GM18502 (cell line): ENCODE measurements at regions not wholly inside any gene's neighbourhood (a gene's known extent, or its start where the extent isn't known, plus 50 kb on each side); places are given as distances from the start of the nearest gene placed in this dataset.

Experiments used
- ATAC-seq: cut with Tn5 transposase; IDR thresholded peaks from one replicate; pipeline ENCODE4 v1.9.1; 2021; ENCODE audit warnings: mild to moderate bottlenecking; ENCODE audit not compliant: unreplicated experiment, poor library complexity

- no peak for ATAC-seq
Measured at GRCh38 chr9:75707191-75707590, 183.3 kb upstream of the PCSK5 start.

- no peak for ATAC-seq
Measured at GRCh38 chr9:75709698-75710097, 180.8 kb upstream of the PCSK5 start.

GRCh38 chr9:75712700-75713099 lies 177.8 kb upstream of the PCSK5 start:
- ATAC-seq: no peak

GRCh38 chr9:75713335-75713734 lies 177.1 kb upstream of the PCSK5 start:
- ATAC-seq: no peak

GRCh38 chr9:75715360-75715759 lies 175.1 kb upstream of the PCSK5 start:
- ATAC-seq: no peak

- ATAC-seq: no peak
Measured at GRCh38 chr9:75718677-75719076, 171.8 kb upstream of the PCSK5 start.

GRCh38 chr9:75728391-75728790 lies 162.1 kb upstream of the PCSK5 start:
- ATAC-seq: no peak

- no peak for ATAC-seq
Measured at GRCh38 chr9:75734802-75735201, 155.7 kb upstream of the PCSK5 start.

GRCh38 chr9:75739884-75740611 lies 150.4 kb upstream of the PCSK5 start:
- ATAC-seq: no peak

- ATAC-seq: no peak
Measured at GRCh38 chr9:75743855-75744254, 146.6 kb upstream of the PCSK5 start.

- no peak for ATAC-seq
Measured at GRCh38 chr9:75754080-75754479, 136.4 kb upstream of the PCSK5 start.

GRCh38 chr9:75775166-75775565 lies 115.3 kb upstream of the PCSK5 start:
- no peak for ATAC-seq

- ATAC-seq: no peak
Measured at GRCh38 chr9:75775966-75776691, 114.3 kb upstream of the PCSK5 start.

- no peak for ATAC-seq
Measured at GRCh38 chr9:75780185-75780584, 110.3 kb upstream of the PCSK5 start.

- no peak for ATAC-seq
Measured at GRCh38 chr9:75788006-75788634, 102.4 kb upstream of the PCSK5 start.

GRCh38 chr9:75797085-75797580 lies 93.3 kb upstream of the PCSK5 start:
- no peak for ATAC-seq

GRCh38 chr9:75798505-75798904 lies 92.0 kb upstream of the PCSK5 start:
- no peak for ATAC-seq

- no peak for ATAC-seq
Measured at GRCh38 chr9:75803130-75803529, 87.3 kb upstream of the PCSK5 start.

- no peak for ATAC-seq
Measured at GRCh38 chr9:75810063-75810462, 80.4 kb upstream of the PCSK5 start.

- ATAC-seq: no peak
Measured at GRCh38 chr9:75811692-75812091, 78.8 kb upstream of the PCSK5 start.

GRCh38 chr9:75812141-75812540 lies 78.3 kb upstream of the PCSK5 start:
- ATAC-seq: no peak
